ENCODE measurements at regions not wholly inside any gene's neighbourhood (a gene's known extent, or its start where the extent isn't known, plus 50 kb on each side); places are given as distances from the start of the nearest gene placed in this dataset.
A peak's percentile ranks its signal among the peaks of the same experiment; 100 is the strongest.

DNA sequence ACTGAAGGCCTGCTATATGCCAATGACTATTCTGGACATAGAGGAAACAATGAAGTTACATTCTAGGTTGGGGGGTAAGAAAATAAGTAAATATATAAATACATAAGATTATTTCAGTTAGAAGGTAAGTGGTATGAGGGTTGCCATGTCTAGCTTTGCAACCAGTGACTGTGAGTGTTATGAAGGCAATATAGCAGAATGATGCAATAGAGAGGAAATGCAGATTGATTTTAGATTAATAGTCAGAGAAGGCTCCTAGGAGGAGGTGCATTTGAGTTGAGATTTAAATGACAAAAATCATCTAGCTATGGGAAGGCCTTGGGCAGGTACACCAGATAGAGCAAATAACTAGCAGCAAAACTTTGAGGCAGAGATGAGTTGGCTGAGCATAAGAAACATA, 243.2 kb downstream of the FBXO8 start:
- no peak overlapping the region for H2BK15ac ChIP-seq (ENCODE audit: low read depth, low read length)
- H3K36me3 Mint-ChIP-seq (ENCODE audit: insufficient read depth in 1 of 3, low read depth in 3 of 3): no peaks in the 10 kb centered on the region
- H4K8ac ChIP-seq (replicated peaks; ENCODE audit: insufficient read length, low read depth, low read length): no peak overlapping the region
- H2BK120ac ChIP-seq (ENCODE audit: low read depth, low read length, poor library complexity, severe bottlenecking): no peak overlapping the region
- H4K20me1 ChIP-seq (ENCODE audit: control insufficient read depth, insufficient read depth, insufficient read length): no peaks in the 10 kb centered on the region
- H3K23ac ChIP-seq (ENCODE audit: insufficient read length, low read depth, low read length): no peak overlapping the region
- H3T11ph ChIP-seq (ENCODE audit: low read length): no peak overlapping the region
- no peak overlapping the region for H4K91ac ChIP-seq (ENCODE audit: insufficient read length, low read depth, low read length)
- H3K27ac ChIP-seq (ENCODE audit: insufficient read length, low read depth, low read length): no peak overlapping the region
- H2AFZ ChIP-seq (ENCODE audit: low read length): no peak overlapping the region
- H3K27me3 ChIP-seq (ENCODE audit: insufficient read depth, low read length): no peaks in the 10 kb centered on the region
- no peak overlapping the region for H2BK20ac ChIP-seq (ENCODE audit: low read depth, low read length, poor library complexity, severe bottlenecking)
- H3K27ac Mint-ChIP-seq: no peak overlapping the region; a peak in 1 of 7 replicates
- peaks cover 7% of the 10 kb centered on the region; the same call in 1 of the 2 replicates for H3K4me1 ChIP-seq (ENCODE audit: insufficient read depth, low read length)
- H3K27me3 Mint-ChIP-seq (ENCODE audit: low read depth): no peaks in the 10 kb centered on the region; the same call in 1 of the 2 replicates
- DNase-seq: no peak
- H3K4me2 ChIP-seq (ENCODE audit: insufficient read depth, insufficient read length, low read length): no peak overlapping the region
- H3K56ac ChIP-seq (ENCODE audit: insufficient read length, low read depth, low read length): no peak overlapping the region
- peaks cover 22 to 43% of the 10 kb centered on the region in 2 experiments for H3K4me1 Mint-ChIP-seq
- no peak overlapping the region for H3K9ac ChIP-seq (ENCODE audit: extremely low read depth, insufficient read length, low read length)
- H3K9me3 ChIP-seq (ENCODE audit: control insufficient read depth, low read depth, low read length): no peaks in the 10 kb centered on the region
- no peak overlapping the region for H3K18ac ChIP-seq (ENCODE audit: insufficient read length, low read depth, low read length)
- H3K79me2 ChIP-seq (ENCODE audit: insufficient read depth, low read length): no peaks in the 10 kb centered on the region
- H3K4ac ChIP-seq (ENCODE audit: low read depth, low read length): no peak overlapping the region
- no peak overlapping the region for H4K5ac ChIP-seq (ENCODE audit: insufficient read length, low read depth, low read length)
- no peak overlapping the region for H2BK12ac ChIP-seq (ENCODE audit: insufficient read length, low read depth, low read length)
- TF ChIP-seq, protein P1, sequence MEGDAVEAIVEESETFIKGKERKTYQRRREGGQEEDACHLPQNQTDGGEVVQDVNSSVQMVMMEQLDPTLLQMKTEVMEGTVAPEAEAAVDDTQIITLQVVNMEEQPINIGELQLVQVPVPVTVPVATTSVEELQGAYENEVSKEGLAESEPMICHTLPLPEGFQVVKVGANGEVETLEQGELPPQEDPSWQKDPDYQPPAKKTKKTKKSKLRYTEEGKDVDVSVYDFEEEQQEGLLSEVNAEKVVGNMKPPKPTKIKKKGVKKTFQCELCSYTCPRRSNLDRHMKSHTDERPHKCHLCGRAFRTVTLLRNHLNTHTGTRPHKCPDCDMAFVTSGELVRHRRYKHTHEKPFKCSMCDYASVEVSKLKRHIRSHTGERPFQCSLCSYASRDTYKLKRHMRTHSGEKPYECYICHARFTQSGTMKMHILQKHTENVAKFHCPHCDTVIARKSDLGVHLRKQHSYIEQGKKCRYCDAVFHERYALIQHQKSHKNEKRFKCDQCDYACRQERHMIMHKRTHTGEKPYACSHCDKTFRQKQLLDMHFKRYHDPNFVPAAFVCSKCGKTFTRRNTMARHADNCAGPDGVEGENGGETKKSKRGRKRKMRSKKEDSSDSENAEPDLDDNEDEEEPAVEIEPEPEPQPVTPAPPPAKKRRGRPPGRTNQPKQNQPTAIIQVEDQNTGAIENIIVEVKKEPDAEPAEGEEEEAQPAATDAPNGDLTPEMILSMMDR (conservative IDR thresholded peaks at IDR 0.05): no peak
- no peaks in the 10 kb centered on the region; a peak in 2 of 5 replicates for H3K9me3 Mint-ChIP-seq
- no peak overlapping the region for H3K14ac ChIP-seq (ENCODE audit: insufficient read depth, low read length)
- H3K23me2 ChIP-seq (ENCODE audit: insufficient read length, low read depth, low read length, poor library complexity, severe bottlenecking): no peaks in the 10 kb centered on the region
- H2BK5ac ChIP-seq (ENCODE audit: insufficient read length, low read length): no peak overlapping the region
- H2AK5ac ChIP-seq (ENCODE audit: insufficient read length, low read length): no peak overlapping the region
- H3K79me1 ChIP-seq (ENCODE audit: insufficient read depth, low read depth, low read length, poor library complexity, severe bottlenecking): no peaks in the 10 kb centered on the region
- peak overlapping the region in 1 of 2 experiments; percentile 33; a peak in 1 of 5 replicates for H3K4me3 Mint-ChIP-seq
